ENCODE measurements at regions not wholly inside any gene's neighbourhood (a gene's known extent, or its start where the extent isn't known, plus 50 kb on each side); places are given as distances from the start of the nearest gene placed in this dataset.

DNA sequence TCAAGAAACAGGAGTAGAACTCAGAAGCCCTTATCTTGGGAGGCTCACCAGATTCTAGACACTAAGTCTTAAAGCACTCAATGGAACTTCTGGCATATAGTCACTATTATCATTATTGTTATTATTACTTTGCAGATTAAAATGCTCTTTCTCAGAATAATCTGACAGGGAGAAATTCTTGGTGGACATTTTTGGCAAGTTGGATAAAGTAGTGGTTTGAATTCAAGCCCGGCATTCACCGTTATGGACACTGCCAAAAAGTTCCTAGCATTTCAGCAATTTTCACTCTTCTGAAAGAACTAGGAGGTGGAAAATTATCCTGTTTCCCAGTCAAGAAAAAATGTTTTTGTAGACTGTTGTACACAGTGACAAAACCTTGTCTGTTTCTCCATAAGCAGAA is 179.6 kb upstream of the ISX start:
- intact Hi-C loops (cut with micrococcal nuclease), result no loop called here
- ChIA-PET CTCF (no interaction called here), RAD21 (ENCODE audit: low non-redundant PET in 1 of 2, low total read pairs in 2 of 2, uncharacterized antibody in 2 of 2, unreplicated experiment in 2 of 2) (no interaction called here), POLR2A (no interaction called here)
- Histone ChIP-seq H4K20me1 (ENCODE audit: insufficient read depth) (no peaks in the 10 kb centered on the region), H3K9me2 (ENCODE audit: insufficient read depth) (no peaks in the 10 kb centered on the region), H3K4me2 (ENCODE audit: low read length) (no peak overlapping the region), H3K79me2 (ENCODE audit: insufficient read depth, low read length) (no peaks in the 10 kb centered on the region), H2AFZ (ENCODE audit: low read depth, low read length, poor library complexity, severe bottlenecking) (no peak overlapping the region), H3K9me3 (ENCODE audit: control insufficient read depth in 1 of 2, insufficient read depth in 1 of 2, low read depth in 1 of 2, low read length in 2 of 2) (no peaks in the 10 kb centered on the region; a peak in 1 of 4 replicates), H3K4me3 (replicated peaks in 1 of 2; ENCODE audit: low read depth in 1 of 2, low read length in 2 of 2) (no peak overlapping the region), H3K27me3 (ENCODE audit: insufficient read depth, low read length) (no peaks in the 10 kb centered on the region), H3K9ac (ENCODE audit: low read length) (no peak overlapping the region), H3K27ac (ENCODE audit: low read depth, low read length) (no peak overlapping the region), H3K4me1 (ENCODE audit: control insufficient read depth in 1 of 2, insufficient read depth in 2 of 2, low read length in 2 of 2) (no peaks in the 10 kb centered on the region), H3K36me3 (ENCODE audit: control insufficient read depth in 1 of 2, insufficient read depth in 2 of 2, low read length in 2 of 2) (no peaks in the 10 kb centered on the region)
- DNase-seq (ENCODE audit: low read depth, low spot score) (no peak), ATAC-seq (no peak)
- no TSS peak for BruUV-seq (replicated peaks)
- TF ChIP-seq SIN3A (IDR thresholded peaks at IDR 0.05; ENCODE audit: low read depth) (no peak), EGR1 (IDR thresholded peaks at IDR 0.05; ENCODE audit: low read depth) (no peak), ELF1 (IDR thresholded peaks at IDR 0.05; ENCODE audit: borderline replicate concordance, low read depth) (no peak), SP1 (IDR thresholded peaks at IDR 0.05; ENCODE audit: low read depth) (no peak), POLR2AphosphoS5 (IDR thresholded peaks at IDR 0.05; ENCODE audit: low read depth, low read length) (no peak), EZH2 (IDR thresholded peaks at IDR 0.05) (no peak), CBX3 (IDR thresholded peaks at IDR 0.05; ENCODE audit: low read depth) (no peak), JUND (IDR thresholded peaks at IDR 0.05) (no peak), FOSL1 (IDR thresholded peaks at IDR 0.05; ENCODE audit: low read depth) (no peak), EZH2phosphoT487 (IDR thresholded peaks at IDR 0.05; ENCODE audit: borderline replicate concordance) (no peak)
- TF ChIP-seq, protein P1, sequence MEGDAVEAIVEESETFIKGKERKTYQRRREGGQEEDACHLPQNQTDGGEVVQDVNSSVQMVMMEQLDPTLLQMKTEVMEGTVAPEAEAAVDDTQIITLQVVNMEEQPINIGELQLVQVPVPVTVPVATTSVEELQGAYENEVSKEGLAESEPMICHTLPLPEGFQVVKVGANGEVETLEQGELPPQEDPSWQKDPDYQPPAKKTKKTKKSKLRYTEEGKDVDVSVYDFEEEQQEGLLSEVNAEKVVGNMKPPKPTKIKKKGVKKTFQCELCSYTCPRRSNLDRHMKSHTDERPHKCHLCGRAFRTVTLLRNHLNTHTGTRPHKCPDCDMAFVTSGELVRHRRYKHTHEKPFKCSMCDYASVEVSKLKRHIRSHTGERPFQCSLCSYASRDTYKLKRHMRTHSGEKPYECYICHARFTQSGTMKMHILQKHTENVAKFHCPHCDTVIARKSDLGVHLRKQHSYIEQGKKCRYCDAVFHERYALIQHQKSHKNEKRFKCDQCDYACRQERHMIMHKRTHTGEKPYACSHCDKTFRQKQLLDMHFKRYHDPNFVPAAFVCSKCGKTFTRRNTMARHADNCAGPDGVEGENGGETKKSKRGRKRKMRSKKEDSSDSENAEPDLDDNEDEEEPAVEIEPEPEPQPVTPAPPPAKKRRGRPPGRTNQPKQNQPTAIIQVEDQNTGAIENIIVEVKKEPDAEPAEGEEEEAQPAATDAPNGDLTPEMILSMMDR (IDR thresholded peaks at IDR 0.05 in 2 of 3, conservative IDR thresholded peaks at IDR 0.05 in 1 of 3; ENCODE audit: borderline replicate concordance in 1 of 3, insufficient read depth in 1 of 3, low read depth in 2 of 3, low read length in 2 of 3), result no peak
- TF ChIP-seq, protein P2, sequence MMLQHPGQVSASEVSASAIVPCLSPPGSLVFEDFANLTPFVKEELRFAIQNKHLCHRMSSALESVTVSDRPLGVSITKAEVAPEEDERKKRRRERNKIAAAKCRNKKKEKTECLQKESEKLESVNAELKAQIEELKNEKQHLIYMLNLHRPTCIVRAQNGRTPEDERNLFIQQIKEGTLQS (IDR thresholded peaks at IDR 0.05), result no peak
- TF ChIP-seq, protein P3, sequence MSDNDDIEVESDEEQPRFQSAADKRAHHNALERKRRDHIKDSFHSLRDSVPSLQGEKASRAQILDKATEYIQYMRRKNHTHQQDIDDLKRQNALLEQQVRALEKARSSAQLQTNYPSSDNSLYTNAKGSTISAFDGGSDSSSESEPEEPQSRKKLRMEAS (IDR thresholded peaks at IDR 0.05), result no peak
- TF ChIP-seq, protein P4, sequence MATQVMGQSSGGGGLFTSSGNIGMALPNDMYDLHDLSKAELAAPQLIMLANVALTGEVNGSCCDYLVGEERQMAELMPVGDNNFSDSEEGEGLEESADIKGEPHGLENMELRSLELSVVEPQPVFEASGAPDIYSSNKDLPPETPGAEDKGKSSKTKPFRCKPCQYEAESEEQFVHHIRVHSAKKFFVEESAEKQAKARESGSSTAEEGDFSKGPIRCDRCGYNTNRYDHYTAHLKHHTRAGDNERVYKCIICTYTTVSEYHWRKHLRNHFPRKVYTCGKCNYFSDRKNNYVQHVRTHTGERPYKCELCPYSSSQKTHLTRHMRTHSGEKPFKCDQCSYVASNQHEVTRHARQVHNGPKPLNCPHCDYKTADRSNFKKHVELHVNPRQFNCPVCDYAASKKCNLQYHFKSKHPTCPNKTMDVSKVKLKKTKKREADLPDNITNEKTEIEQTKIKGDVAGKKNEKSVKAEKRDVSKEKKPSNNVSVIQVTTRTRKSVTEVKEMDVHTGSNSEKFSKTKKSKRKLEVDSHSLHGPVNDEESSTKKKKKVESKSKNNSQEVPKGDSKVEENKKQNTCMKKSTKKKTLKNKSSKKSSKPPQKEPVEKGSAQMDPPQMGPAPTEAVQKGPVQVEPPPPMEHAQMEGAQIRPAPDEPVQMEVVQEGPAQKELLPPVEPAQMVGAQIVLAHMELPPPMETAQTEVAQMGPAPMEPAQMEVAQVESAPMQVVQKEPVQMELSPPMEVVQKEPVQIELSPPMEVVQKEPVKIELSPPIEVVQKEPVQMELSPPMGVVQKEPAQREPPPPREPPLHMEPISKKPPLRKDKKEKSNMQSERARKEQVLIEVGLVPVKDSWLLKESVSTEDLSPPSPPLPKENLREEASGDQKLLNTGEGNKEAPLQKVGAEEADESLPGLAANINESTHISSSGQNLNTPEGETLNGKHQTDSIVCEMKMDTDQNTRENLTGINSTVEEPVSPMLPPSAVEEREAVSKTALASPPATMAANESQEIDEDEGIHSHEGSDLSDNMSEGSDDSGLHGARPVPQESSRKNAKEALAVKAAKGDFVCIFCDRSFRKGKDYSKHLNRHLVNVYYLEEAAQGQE (IDR thresholded peaks at IDR 0.05; ENCODE audit: low read depth), result no peak
